HepG2 (cell line): ENCODE measurements at regions not wholly inside any gene's neighbourhood (a gene's known extent, or its start where the extent isn't known, plus 50 kb on each side); places are given as distances from the start of the nearest gene placed in this dataset.

Experiments used
- ATAC-seq: fragments of 200-7000 bp; cut with Tn5 transposase; 3 replicates; pipeline ENCODE4 v1.9.1; 2020; ENCODE audit warnings: mild to moderate bottlenecking, moderate library complexity
- BruUV-seq: library from RNA; stranded (reverse); fragments of 400-500 nt; replicated peaks from 2 replicates; lab custom pipeline; 2021; lab: Mats Ljungman, UMichigan
- CTCF ChIA-PET: fragments of 300-600 bp; formaldehyde crosslinking; extraction: SDS; loops from one replicate; lab custom pipeline; 2021; ENCODE audit warnings: low total read pairs, inconsistent platforms, low intra/inter-chr PET ratio; lab: Yijun Ruan, JAX
- POLR2A ChIA-PET: fragments of 350-600 bp; sonication (Branson Sonifier 250); formaldehyde crosslinking; loops from one replicate; lab custom pipeline; 2020; ENCODE audit warnings: antibody characterized with exemption, inconsistent platforms; lab: Yijun Ruan, JAX
- DNase-seq: peaks from one replicate; pipeline ENCODE4 v3.0.0-alpha.2; 2015; ENCODE audit warnings: low spot score
- FAIRE-seq: peaks from 3 replicates; lab custom pipeline; 2011; peaks lifted over from hg19 to GRCh38; lab: Jason Lieb, UNC
- H2AFZ ChIP-seq: one replicate; pipeline ENCODE4 v1.6.1; 2011; ENCODE audit warnings: low read length, inconsistent platforms
- H3K27ac ChIP-seq: fragments of 300-600 bp; 3 replicates; pipeline ENCODE4 v1.8.0; 2011; ENCODE audit warnings: mixed run types, mild to moderate bottlenecking, mixed read lengths, low read length, inconsistent platforms; ENCODE audit not compliant: insufficient read depth; ENCODE audit errors: extremely low read length
- H3K27me3 ChIP-seq, 2 experiments: fragments of 200-600 bp in 1 of 2; 2 replicates in 1 of 2; 3 replicates in 1 of 2; pipeline versions ENCODE4 v1.6.0 to v1.8.0; 2011; ENCODE audit warnings: low read length in 2 of 2, mild to moderate bottlenecking in 2 of 2, moderate library complexity in 2 of 2, inconsistent platforms in 1 of 2; ENCODE audit not compliant: insufficient read depth in 2 of 2, control insufficient read depth in 1 of 2
- H3K36me3 ChIP-seq, 2 experiments: fragments of 200-600 bp in 1 of 2; replicated peaks in 1 of 2; 2 replicates in 1 of 2; 3 replicates in 1 of 2; pipeline versions ENCODE4 v1.5.1 to v1.8.0; 2011; ENCODE audit warnings: low read length in 2 of 2, inconsistent platforms in 1 of 2; ENCODE audit not compliant: insufficient read depth in 2 of 2, control insufficient read depth in 1 of 2
- H3K4me1 ChIP-seq: 2 replicates; pipeline ENCODE4 v1.5.1; 2012; ENCODE audit warnings: low read length, inconsistent platforms; ENCODE audit not compliant: insufficient read depth
- H3K4me2 ChIP-seq: 2 replicates; pipeline ENCODE4 v1.6.0; 2011; ENCODE audit warnings: low read depth, low read length, inconsistent platforms
- H3K4me3 ChIP-seq, 3 experiments: fragments of 200-600 bp in 1 of 3; sonication (generic), shearing (Covaris generic) in 1 of 3; replicated peaks in 1 of 3; 2 replicates each; pipeline ENCODE4 v1.5.1; 2011 to 2016; ENCODE audit warnings: low read length in 3 of 3, inconsistent platforms in 2 of 3, low read depth in 2 of 3, mild to moderate bottlenecking in 2 of 3, control low read depth in 1 of 3, mixed read lengths in 1 of 3; ENCODE audit not compliant: insufficient read depth in 1 of 3
- H3K79me2 ChIP-seq: one replicate; pipeline ENCODE4 v1.6.1; 2011; ENCODE audit warnings: low read length, inconsistent platforms; ENCODE audit not compliant: insufficient read depth
- H3K9ac ChIP-seq: 2 replicates; pipeline ENCODE4 v1.6.0; 2011; ENCODE audit warnings: mild to moderate bottlenecking, low read depth, low read length, inconsistent platforms; ENCODE audit not compliant: insufficient read depth
- H3K9me3 ChIP-seq: 2 replicates; pipeline ENCODE4 v1.5.1; 2012; ENCODE audit warnings: mild to moderate bottlenecking, low read length
- H4K20me1 ChIP-seq: 2 replicates; pipeline ENCODE4 v1.6.0; 2011; ENCODE audit warnings: inconsistent platforms, mild to moderate bottlenecking, low read length, moderate library complexity; ENCODE audit not compliant: insufficient read depth
- MED13 ChIP-seq: sonication (generic); formaldehyde crosslinking; IDR thresholded peaks from 2 replicates; pipeline ENCODE4 v1.5.0; 2020; ENCODE audit warnings: missing genetic modification reagents
- POLR2A ChIP-seq, 2 experiments: IDR thresholded peaks; 2 replicates each; pipeline ENCODE4 v1.6.1; 2011; ENCODE audit warnings: low read depth in 2 of 2, low read length in 2 of 2, mild to moderate bottlenecking in 1 of 2, moderate library complexity in 1 of 2; ENCODE audit not compliant: insufficient read depth in 1 of 2
- RFXAP ChIP-seq: sonication (generic); formaldehyde crosslinking; IDR thresholded peaks from 2 replicates; pipeline ENCODE4 v1.4.0; 2020; ENCODE audit warnings: missing genetic modification reagents, borderline replicate concordance
- SMAD9 ChIP-seq: sonication (generic); formaldehyde crosslinking; IDR thresholded peaks from 2 replicates; pipeline ENCODE4 v1.5.1; 2020; ENCODE audit warnings: mild to moderate bottlenecking, missing genetic modification reagents
- ZNF441 ChIP-seq: sonication (generic); formaldehyde crosslinking; IDR thresholded peaks from 2 replicates; pipeline ENCODE4 v1.7.0; 2021; ENCODE audit warnings: missing genetic modification reagents, borderline replicate concordance
- WGBS: methylation state at CpG from one replicate; pipeline ENCODE4 v1.1.6; 2017; ENCODE audit warnings: low lambda C conversion rate; 5-methylcytosine and 5-hydroxymethylcytosine counted together
- in situ Hi-C: cut with HindIII; loops from 2 replicates; pipeline ENCODE4 v1.10.0; 2017; ENCODE audit warnings: low pct_unique_long_range_greater_than_20kb; ENCODE audit not compliant: extremely low pct_ligation_motif_present
- intact Hi-C: fragments of 100-400 bp; cut with micrococcal nuclease; formaldehyde crosslinking; loops from one replicate; pipeline ENCODE4 v1.10.0; 2022; ENCODE audit not compliant: unreplicated experiment
- TF ChIP-seq, protein P1 (sequence below): sonication (generic); formaldehyde crosslinking; IDR thresholded peaks from 2 replicates; pipeline ENCODE4 v1.4.0; 2020; ENCODE audit warnings: missing genetic modification reagents, borderline replicate concordance
- TF ChIP-seq, protein P2 (sequence below): sonication (generic); formaldehyde crosslinking; IDR thresholded peaks from 2 replicates; pipeline ENCODE4 v1.4.0; 2020; ENCODE audit warnings: missing genetic modification reagents

DNA sequence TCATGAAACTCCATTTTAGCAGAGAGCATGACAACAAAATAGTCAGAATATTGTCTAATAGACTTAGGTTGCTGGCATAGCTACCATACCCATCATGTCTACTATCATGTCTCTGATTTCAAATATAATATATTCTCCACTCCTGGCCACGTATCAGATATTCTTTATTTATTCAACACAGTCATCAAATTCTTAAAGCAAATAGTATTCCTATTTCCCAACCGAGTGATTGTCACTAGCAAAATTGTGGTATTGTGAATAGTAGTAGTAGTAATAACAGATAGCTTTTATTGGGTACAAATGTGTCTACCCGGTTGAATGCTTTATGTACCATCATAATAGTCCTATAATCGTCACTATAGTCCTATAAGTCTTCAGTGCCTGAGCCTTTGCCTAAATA lies 918.6 kb downstream of the KCNMA1 start:
- intact Hi-C loops = no loop called here
- ATAC-seq = no peak
- no TSS peak for BruUV-seq

More for the DNA sequence above, 918.6 kb downstream of the KCNMA1 start:
- Histone ChIP-seq H4K20me1 (no peaks in the 10 kb centered on the region), H3K27ac (no peak overlapping the region), H2AFZ (no peak overlapping the region), H3K27me3 (peaks cover 1 to 6% of the 10 kb centered on the region in 2 experiments; a peak in 2 of 5 replicates), H3K36me3 (no peaks in the 10 kb centered on the region), H3K9me3 (no peaks in the 10 kb centered on the region), H3K9ac (no peak overlapping the region), H3K4me3 (no peak overlapping the region), H3K79me2 (no peaks in the 10 kb centered on the region), H3K4me1 (no peaks in the 10 kb centered on the region), H3K4me2 (no peak overlapping the region)
- ChIA-PET CTCF (no interaction called here), POLR2A (no interaction called here)
- TF ChIP-seq, protein P1, sequence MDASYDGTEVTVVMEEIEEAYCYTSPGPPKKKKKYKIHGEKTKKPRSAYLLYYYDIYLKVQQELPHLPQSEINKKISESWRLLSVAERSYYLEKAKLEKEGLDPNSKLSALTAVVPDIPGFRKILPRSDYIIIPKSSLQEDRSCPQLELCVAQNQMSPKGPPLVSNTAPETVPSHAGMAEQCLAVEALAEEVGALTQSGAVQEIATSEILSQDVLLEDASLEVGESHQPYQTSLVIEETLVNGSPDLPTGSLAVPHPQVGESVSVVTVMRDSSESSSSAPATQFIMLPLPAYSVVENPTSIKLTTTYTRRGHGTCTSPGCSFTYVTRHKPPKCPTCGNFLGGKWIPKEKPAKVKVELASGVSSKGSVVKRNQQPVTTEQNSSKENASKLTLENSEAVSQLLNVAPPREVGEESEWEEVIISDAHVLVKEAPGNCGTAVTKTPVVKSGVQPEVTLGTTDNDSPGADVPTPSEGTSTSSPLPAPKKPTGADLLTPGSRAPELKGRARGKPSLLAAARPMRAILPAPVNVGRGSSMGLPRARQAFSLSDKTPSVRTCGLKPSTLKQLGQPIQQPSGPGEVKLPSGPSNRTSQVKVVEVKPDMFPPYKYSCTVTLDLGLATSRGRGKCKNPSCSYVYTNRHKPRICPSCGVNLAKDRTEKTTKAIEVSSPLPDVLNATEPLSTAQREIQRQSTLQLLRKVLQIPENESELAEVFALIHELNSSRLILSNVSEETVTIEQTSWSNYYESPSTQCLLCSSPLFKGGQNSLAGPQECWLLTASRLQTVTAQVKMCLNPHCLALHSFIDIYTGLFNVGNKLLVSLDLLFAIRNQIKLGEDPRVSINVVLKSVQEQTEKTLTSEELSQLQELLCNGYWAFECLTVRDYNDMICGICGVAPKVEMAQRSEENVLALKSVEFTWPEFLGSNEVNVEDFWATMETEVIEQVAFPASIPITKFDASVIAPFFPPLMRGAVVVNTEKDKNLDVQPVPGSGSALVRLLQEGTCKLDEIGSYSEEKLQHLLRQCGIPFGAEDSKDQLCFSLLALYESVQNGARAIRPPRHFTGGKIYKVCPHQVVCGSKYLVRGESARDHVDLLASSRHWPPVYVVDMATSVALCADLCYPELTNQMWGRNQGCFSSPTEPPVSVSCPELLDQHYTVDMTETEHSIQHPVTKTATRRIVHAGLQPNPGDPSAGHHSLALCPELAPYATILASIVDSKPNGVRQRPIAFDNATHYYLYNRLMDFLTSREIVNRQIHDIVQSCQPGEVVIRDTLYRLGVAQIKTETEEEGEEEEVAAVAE (CRISPR knock-in tag) = no peak
- TF ChIP-seq, protein P2, sequence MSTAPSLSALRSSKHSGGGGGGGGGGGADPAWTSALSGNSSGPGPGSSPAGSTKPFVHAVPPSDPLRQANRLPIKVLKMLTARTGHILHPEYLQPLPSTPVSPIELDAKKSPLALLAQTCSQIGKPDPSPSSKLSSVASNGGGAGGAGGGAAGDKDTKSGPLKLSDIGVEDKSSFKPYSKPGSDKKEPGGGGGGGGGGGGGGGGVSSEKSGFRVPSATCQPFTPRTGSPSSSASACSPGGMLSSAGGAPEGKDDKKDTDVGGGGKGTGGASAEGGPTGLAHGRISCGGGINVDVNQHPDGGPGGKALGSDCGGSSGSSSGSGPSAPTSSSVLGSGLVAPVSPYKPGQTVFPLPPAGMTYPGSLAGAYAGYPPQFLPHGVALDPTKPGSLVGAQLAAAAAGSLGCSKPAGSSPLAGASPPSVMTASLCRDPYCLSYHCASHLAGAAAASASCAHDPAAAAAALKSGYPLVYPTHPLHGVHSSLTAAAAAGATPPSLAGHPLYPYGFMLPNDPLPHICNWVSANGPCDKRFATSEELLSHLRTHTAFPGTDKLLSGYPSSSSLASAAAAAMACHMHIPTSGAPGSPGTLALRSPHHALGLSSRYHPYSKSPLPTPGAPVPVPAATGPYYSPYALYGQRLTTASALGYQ = no peak
- TF ChIP-seq POLR2A (IDR thresholded peaks at IDR 0.05; ENCODE audit: insufficient read depth in 1 of 2, low read depth in 2 of 2, low read length in 2 of 2) (no peak), RFXAP (no peak), ZNF441 (no peak), SMAD9 (CRISPR knock-in tag) (no peak), MED13 (no peak)
- in situ Hi-C loops = no loop called here
- DNase-seq (no peak), FAIRE-seq (no peak)
- WGBS = 2% methylated on average over 4 of the region's 4 CpGs
